ENCODE measurements at regions not wholly inside any gene's neighbourhood (a gene's known extent, or its start where the extent isn't known, plus 50 kb on each side); places are given as distances from the start of the nearest gene placed in this dataset.

DNA sequence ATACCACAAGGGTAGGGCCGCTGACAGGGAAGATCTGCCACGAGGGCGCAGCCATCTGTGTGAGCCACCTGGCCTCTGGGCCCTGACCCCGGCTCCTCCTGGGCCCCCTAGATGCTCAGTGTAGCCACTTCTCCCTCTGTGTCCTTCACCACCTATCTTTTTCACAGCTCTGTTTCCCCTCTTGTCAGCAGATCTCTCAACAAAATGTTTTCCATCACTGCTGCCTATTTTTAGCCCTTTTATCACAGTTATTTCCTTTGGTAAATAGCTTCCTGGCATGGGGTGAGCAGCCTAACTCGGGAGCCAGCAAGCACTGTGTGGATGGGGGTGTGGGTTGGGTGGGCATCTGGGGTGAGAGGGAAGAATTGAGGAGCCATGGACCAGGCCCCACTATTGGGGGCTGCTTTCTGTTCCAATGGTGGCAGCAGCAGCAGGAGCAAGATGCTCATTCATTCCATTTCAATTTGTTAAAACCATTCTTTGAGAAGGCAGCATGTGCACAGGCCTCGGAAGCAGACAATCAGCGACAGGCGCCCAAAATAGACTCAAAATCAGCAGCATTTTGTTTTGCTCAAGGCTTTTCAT lies 135.2 kb upstream of the NAV2 start:
- TF ChIP-seq, protein P1, sequence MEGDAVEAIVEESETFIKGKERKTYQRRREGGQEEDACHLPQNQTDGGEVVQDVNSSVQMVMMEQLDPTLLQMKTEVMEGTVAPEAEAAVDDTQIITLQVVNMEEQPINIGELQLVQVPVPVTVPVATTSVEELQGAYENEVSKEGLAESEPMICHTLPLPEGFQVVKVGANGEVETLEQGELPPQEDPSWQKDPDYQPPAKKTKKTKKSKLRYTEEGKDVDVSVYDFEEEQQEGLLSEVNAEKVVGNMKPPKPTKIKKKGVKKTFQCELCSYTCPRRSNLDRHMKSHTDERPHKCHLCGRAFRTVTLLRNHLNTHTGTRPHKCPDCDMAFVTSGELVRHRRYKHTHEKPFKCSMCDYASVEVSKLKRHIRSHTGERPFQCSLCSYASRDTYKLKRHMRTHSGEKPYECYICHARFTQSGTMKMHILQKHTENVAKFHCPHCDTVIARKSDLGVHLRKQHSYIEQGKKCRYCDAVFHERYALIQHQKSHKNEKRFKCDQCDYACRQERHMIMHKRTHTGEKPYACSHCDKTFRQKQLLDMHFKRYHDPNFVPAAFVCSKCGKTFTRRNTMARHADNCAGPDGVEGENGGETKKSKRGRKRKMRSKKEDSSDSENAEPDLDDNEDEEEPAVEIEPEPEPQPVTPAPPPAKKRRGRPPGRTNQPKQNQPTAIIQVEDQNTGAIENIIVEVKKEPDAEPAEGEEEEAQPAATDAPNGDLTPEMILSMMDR (IDR thresholded peaks at IDR 0.05) = no peak
- no peak for TF ChIP-seq POLR2A (IDR thresholded peaks at IDR 0.05)
